ENCODE measurements at regions not wholly inside any gene's neighbourhood (a gene's known extent, or its start where the extent isn't known, plus 50 kb on each side); places are given as distances from the start of the nearest gene placed in this dataset.

DNA sequence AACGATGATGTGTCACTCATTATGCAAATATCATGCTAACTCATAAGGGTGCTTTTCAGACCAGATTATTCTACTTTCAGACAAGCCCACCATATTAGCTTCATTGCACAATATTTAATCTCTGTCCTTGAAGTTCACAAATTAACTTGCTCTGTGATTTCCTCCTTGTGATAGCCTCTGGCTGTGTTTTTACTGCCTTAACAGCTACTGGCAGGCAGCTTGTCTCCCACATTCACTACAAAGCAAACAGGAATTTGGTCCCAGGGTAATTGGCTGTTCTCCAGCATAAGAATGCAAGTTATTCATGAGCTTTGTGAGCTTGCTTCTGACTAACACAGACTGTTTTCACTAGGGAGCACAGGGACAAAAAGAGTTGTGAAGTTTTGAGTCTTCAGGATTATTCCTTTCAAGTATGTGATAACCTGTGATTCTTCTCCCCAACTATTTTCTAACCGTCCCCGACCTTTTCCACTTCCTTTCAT, 87.9 kb upstream of the HMCN1 start (continued):
- TF ChIP-seq ZBTB34 (CRISPR knock-in tag; IDR thresholded peaks at IDR 0.05) (0 out of 2 replicates have a peak, but pooled peaks have one; percentile 46), ONECUT2 (CRISPR knock-in tag; IDR thresholded peaks at IDR 0.05) (no peak), NCOA2 (CRISPR knock-in tag; IDR thresholded peaks at IDR 0.05) (peak; percentile 92), MIER2 (CRISPR knock-in tag; IDR thresholded peaks at IDR 0.05) (peak; percentile 78), NBN (conservative IDR thresholded peaks at IDR 0.05) (no peak), ZNF333 (CRISPR knock-in tag; IDR thresholded peaks at IDR 0.05; ENCODE audit: borderline replicate concordance) (no peak), ZBTB7B (CRISPR knock-in tag; IDR thresholded peaks at IDR 0.05) (peak; percentile 79), KLF16 (CRISPR knock-in tag; IDR thresholded peaks at IDR 0.05) (peak in 1 of 2 experiments; percentile 46; a peak in 1 of 4 replicates), ERF (CRISPR knock-in tag; IDR thresholded peaks at IDR 0.05) (peak; percentile 81), EZH2 (conservative IDR thresholded peaks at IDR 0.05; ENCODE audit: low read depth, low read length) (no peak), CENPT (CRISPR knock-in tag; IDR thresholded peaks at IDR 0.05; ENCODE audit: low read depth) (no peak), HNF4A (CRISPR knock-in tag; IDR thresholded peaks at IDR 0.05) (peak; percentile 96), ELF3 (CRISPR knock-in tag; IDR thresholded peaks at IDR 0.05) (peak; percentile 87), ZNF674 (CRISPR knock-in tag; IDR thresholded peaks at IDR 0.05; ENCODE audit: low read depth) (no peak), TAF15 (IDR thresholded peaks at IDR 0.05; ENCODE audit: low read depth, low read length, poor library complexity, severe bottlenecking) (no peak), ZNF331 (CRISPR knock-in tag; IDR thresholded peaks at IDR 0.05) (peak; percentile 94), ZNF225 (CRISPR knock-in tag; IDR thresholded peaks at IDR 0.05) (no peak), YEATS4 (CRISPR knock-in tag; IDR thresholded peaks at IDR 0.05; ENCODE audit: borderline replicate concordance) (peak; percentile 54; the same call in 1 of the 2 replicates), SOX5 (CRISPR knock-in tag; IDR thresholded peaks at IDR 0.05; ENCODE audit: borderline replicate concordance) (peak; percentile 92), MYNN (CRISPR knock-in tag; IDR thresholded peaks at IDR 0.05; ENCODE audit: low read depth) (0 out of 2 replicates have a peak, but pooled peaks have one; percentile 55), NR2F1 (CRISPR knock-in tag; IDR thresholded peaks at IDR 0.05) (0 out of 4 replicates have a peak, but pooled peaks of 1 of the 2 experiments have one; percentile 22), ZFP82 (CRISPR knock-in tag; IDR thresholded peaks at IDR 0.05; ENCODE audit: borderline replicate concordance) (no peak), ZNF564 (CRISPR knock-in tag; IDR thresholded peaks at IDR 0.05) (0 out of 2 replicates have a peak, but pooled peaks have one; percentile 31), ZFP36 (IDR thresholded peaks at IDR 0.05; ENCODE audit: borderline replicate concordance, low read depth, low read length, partially characterized antibody) (no peak)
- TF ChIP-seq, protein P1, sequence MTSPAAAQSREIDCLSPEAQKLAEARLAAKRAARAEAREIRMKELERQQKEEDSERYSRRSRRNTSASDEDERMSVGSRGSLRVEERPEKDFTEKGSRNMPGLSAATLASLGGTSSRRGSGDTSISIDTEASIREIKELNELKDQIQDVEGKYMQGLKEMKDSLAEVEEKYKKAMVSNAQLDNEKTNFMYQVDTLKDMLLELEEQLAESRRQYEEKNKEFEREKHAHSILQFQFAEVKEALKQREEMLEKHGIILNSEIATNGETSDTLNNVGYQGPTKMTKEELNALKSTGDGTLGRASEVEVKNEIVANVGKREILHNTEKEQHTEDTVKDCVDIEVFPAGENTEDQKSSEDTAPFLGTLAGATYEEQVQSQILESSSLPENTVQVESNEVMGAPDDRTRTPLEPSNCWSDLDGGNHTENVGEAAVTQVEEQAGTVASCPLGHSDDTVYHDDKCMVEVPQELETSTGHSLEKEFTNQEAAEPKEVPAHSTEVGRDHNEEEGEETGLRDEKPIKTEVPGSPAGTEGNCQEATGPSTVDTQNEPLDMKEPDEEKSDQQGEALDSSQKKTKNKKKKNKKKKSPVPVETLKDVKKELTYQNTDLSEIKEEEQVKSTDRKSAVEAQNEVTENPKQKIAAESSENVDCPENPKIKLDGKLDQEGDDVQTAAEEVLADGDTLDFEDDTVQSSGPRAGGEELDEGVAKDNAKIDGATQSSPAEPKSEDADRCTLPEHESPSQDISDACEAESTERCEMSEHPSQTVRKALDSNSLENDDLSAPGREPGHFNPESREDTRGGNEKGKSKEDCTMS (CRISPR knock-in tag; conservative IDR thresholded peaks at IDR 0.05) = no peak
- TF ChIP-seq, protein P2, sequence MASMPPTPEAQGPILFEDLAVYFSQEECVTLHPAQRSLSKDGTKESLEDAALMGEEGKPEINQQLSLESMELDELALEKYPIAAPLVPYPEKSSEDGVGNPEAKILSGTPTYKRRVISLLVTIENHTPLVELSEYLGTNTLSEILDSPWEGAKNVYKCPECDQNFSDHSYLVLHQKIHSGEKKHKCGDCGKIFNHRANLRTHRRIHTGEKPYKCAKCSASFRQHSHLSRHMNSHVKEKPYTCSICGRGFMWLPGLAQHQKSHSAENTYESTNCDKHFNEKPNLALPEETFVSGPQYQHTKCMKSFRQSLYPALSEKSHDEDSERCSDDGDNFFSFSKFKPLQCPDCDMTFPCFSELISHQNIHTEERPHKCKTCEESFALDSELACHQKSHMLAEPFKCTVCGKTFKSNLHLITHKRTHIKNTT (CRISPR knock-in tag; IDR thresholded peaks at IDR 0.05) = no peak
